DMS 273 (cell line): ENCODE measurements at regions not wholly inside any gene's neighbourhood (a gene's known extent, or its start where the extent isn't known, plus 50 kb on each side); places are given as distances from the start of the nearest gene placed in this dataset.
"Not testable (repeated sequence)": the region's sequence is repeated elsewhere in the genome, so short reads cannot be mapped to it uniquely, and the experiment has no call there.

Experiments
- DNase-seq: peaks from one replicate; lab custom pipeline; 2025; ENCODE audit not compliant: unreplicated experiment; lab: John Stamatoyannopoulos, UW

- not testable (repeated sequence) for DNase-seq
These were observed 88.5 kb upstream of the HCCS start for GRCh38 chrX:11022588-11022987.

DNA sequence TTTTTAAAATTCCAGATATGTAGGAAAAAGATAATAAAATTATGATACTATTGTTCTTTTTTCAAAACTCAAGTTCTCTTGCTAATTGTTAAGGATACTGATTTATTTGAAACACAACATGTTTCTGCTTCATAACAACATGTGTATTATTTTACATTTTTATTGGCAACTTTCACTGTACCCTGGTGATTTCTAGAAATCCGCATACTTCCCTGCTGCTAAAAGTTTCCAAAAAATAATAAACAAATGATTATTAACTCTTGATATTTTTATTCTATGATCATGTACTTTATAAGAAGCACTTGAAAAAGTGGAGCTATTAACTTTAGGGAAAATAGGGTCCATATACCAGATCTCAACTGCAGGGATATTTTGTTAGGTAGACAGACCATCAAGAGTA is 71.2 kb upstream of the HCCS start:
- no peak for DNase-seq

DNA sequence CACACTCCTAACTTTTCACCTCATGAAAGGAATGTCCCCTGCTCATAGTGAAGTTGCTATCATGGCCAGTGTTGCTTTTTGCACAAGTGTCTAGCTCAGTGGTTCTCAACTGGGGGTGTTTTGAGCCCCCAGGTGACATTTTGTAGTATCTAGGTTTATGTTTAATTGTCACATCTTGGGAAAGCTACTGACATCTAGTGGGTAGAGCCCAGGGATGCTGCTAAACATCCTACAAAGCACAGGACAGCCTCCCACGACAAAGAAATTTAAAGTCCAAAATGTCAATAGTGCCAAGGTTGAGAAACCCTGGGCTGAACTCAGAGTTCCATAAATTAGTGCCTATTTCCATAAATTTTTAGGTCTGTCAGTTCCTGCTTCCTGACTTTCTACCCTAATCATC is 70.7 kb upstream of the HCCS start:
- DNase-seq: no peak

DNA sequence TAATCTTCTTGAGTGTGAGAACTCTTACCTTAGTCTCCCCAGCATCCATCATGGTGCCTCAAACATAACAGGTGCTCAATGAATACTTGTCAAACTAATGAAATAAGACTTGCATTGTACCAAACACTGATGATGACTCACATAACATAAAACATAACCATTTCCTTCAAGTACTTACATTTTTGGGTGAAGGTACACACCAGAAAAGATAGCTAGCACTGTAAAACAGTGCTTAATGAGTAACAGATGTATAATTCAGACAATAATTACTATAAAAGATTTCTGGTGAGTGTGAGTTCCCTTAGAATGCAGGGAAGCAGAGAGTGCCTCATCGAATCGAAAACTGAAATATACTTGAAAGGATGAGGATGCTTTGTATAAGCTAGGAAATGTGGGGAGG is 70.1 kb upstream of the HCCS start:
- DNase-seq: no peak

DNA sequence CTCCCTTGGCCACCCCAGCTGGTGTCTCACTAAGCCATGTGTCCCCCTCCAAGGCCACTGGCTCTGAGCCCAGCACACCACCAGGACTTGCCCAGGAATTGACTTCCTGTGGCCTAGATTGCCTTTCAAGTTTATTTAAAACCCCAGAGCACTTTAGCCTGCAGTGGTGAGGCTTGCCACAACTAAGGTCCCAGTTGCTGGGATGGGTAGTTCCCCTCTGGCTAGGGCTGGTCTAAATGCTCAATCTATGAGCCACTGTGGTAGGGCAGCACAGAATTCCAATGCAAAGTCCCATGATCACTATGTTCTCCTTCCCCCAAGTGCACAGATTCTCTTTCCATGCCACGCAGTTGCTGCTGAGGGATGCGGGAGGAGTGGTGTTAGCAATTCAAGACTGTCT is 61.1 kb upstream of the HCCS start:
- no peak for DNase-seq

DNA sequence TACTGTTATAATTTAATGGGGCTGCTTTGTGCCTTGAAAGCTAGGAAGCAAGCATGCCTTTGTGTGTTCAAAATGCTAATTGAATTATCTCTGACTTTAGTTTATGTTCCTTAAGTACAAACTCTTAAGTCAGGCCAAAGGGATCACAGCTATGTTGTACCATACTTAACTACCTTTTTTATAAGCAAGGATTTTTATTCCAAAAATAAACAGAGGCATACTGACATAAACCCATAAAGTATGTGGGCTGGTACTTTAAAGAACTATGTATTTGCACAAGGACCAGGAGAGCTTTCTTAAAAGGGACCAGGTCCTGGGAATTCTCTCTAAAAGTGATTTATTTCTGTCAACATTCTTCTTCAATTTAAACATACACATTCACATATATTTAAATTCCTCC is 57.8 kb upstream of the HCCS start:
- no peak for DNase-seq

DNA sequence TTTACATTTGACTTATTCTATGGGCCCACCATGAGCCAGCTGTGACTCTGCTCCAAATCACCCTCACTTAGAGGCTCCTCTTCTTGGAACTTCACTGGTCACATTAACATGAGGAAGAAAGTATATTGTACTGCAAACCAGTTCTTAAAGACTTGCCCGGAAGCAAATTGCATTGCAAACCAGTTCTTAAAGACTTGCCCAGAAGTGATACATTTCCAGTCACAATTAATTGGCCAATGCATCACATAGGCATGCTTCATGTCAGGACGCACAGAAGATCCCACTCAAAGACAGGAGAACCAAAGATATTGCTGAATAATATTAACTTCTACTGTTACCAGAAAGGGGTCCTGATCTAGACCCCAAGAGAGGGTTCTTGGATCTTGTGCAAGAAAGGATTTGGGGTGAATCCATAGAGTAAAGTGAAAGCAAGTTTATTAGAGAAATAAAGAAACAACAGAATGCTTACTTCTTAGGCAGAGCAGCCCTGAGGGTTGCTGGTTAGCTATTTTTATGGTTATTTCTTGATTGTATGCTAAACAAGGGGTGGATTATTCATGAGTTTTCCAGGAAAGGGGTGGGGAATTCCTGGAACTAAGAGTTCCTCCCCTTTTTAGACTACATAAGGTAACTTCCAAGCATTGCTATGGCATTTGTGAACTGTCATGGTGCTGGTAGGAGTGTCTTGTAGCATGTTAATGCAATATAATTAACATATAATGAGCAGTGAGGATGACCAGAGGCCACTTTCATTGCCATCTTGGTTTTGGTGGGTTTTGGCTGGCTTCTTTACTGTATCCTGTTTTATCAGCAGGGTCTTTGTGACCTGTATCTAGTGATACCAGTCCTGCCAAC is 54.6 kb upstream of the HCCS start:
- no peak for DNase-seq

DNA sequence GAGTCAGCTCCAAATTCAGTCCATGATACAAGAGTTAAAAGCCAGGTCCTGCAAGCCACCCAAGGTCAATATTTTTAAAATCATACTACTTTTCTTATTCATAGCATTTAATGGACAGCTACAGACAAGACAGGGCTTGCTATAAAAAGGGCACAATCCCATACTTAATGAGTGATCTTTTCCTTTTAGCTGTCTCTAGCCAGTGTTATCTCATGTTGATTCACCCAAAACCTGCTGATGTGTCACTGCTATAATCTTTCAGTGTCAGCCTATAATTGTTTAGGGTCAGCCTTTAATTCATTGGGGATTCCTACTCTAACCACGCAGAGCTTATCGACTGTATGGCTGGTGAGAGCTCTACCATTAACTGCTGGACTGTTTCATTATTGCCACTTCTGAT is 51.2 kb upstream of the HCCS start:
- no peak for DNase-seq
